Loucy (cell line): ENCODE measurements at regions not wholly inside any gene's neighbourhood (a gene's known extent, or its start where the extent isn't known, plus 50 kb on each side); places are given as distances from the start of the nearest gene placed in this dataset.

Source experiments
- CTCF ChIP-seq: fragments of 200-600 bp; sonication (generic); conservative IDR thresholded peaks from 2 replicates; pipeline ENCODE4 v1.5.1; 2014; ENCODE audit warnings: mild to moderate bottlenecking, antibody characterized with exemption, low read length
- EZH2phosphoT487 ChIP-seq: fragments of 200-600 bp; IDR thresholded peaks from 2 replicates; pipeline ENCODE4 v1.6.1; 2018; ENCODE audit warnings: antibody characterized with exemption, mild to moderate bottlenecking, moderate library complexity, borderline replicate concordance

GRCh38 chr5:25448646-25449045, 803.9 kb upstream of the CDH10 start:
- TF ChIP-seq CTCF (no peak), EZH2phosphoT487 (no peak)
